Tibial nerve (tissue), 4 donors: ENCODE measurements at regions not wholly inside any gene's neighbourhood (a gene's known extent, or its start where the extent isn't known, plus 50 kb on each side); places are given as distances from the start of the nearest gene placed in this dataset.

Source experiments
- DNase-seq, 2 donors: peaks; one replicate each; pipeline ENCODE4 v3.0.0-alpha.2; 2019; ENCODE audit warnings: low spot score in 2 of 2
- H3K27ac ChIP-seq, 4 donors: fragments of 200-600 bp; sonication (generic) in 3 of 4; one replicate each; pipeline ENCODE4 v1.5.1; 2017 to 2019; ENCODE audit warnings: mild to moderate bottlenecking in 1 of 4
- H3K27me3 ChIP-seq, 2 donors: fragments of 200-600 bp; sonication (generic) in 1 of 2; one replicate each; pipeline versions ENCODE4 v1.5.1 to v1.6.0; 2017 to 2019
- H3K36me3 ChIP-seq, 3 donors: fragments of 200-600 bp; sonication (generic); one replicate each; pipeline ENCODE4 v1.5.1; 2018 to 2019
- H3K4me1 ChIP-seq, 4 donors: fragments of 200-600 bp; sonication (generic) in 3 of 4; one replicate each; pipeline ENCODE4 v1.5.1; 2017 to 2019
- H3K4me3 ChIP-seq, 4 donors: fragments of 200-600 bp; sonication (generic) in 3 of 4; one replicate each; pipeline ENCODE4 v1.5.1; 2017 to 2019; ENCODE audit warnings: mild to moderate bottlenecking in 1 of 4, moderate library complexity in 1 of 4
- H3K9me3 ChIP-seq, 4 donors: fragments of 200-600 bp; sonication (generic) in 3 of 4; one replicate each; pipeline ENCODE4 v1.5.1; 2017 to 2019
- CTCF ChIP-seq, 5 experiments: fragments of 200-600 bp in 3 of 5; fragments of 450-650 bp in 2 of 5; sonication (generic) in 3 of 5; IDR thresholded peaks; one replicate each; pipeline ENCODE4 v1.5.1; 2016 to 2019; ENCODE audit warnings: antibody characterized with exemption in 5 of 5, mild to moderate bottlenecking in 3 of 5, moderate library complexity in 2 of 5
- EP300 ChIP-seq, 2 donors: sonication (generic); formaldehyde crosslinking; IDR thresholded peaks; one replicate each; pipeline ENCODE4 v1.6.1; 2017; ENCODE audit warnings: antibody characterized with exemption in 2 of 2, mild to moderate bottlenecking in 1 of 2
- POLR2A ChIP-seq, 2 donors: fragments of 450-650 bp; IDR thresholded peaks; one replicate each; pipeline ENCODE4 v1.6.1; 2017; ENCODE audit warnings: antibody characterized with exemption in 2 of 2, mild to moderate bottlenecking in 2 of 2, moderate library complexity in 2 of 2
- WGBS, 2 donors: methylation state at CpG; one replicate each; pipeline ENCODE4 v1.1.5; 2018; 5-methylcytosine and 5-hydroxymethylcytosine counted together

- 62 to 69% methylated on average over 13 to 18 of the region's 18 CpGs for WGBS, 2 donors
- H3K36me3 ChIP-seq = no peaks in the 10 kb centered on the region
- H3K9me3 ChIP-seq = no peaks in the 10 kb centered on the region
- H3K27ac ChIP-seq = no peak overlapping the region
- H3K27me3 ChIP-seq = no peaks in the 10 kb centered on the region
- TF ChIP-seq CTCF (IDR thresholded peaks at IDR 0.05) (no peak), POLR2A (IDR thresholded peaks at IDR 0.05) (no peak)
- no peak overlapping the region for H3K4me3 ChIP-seq
- DNase-seq = no peak
- peaks cover 0 to 35% (median 2%) of the 10 kb centered on the region in 4 donors for H3K4me1 ChIP-seq
Measured at GRCh38 chr6:167736486-167737204, 90.1 kb upstream of the AFDN start.

DNA sequence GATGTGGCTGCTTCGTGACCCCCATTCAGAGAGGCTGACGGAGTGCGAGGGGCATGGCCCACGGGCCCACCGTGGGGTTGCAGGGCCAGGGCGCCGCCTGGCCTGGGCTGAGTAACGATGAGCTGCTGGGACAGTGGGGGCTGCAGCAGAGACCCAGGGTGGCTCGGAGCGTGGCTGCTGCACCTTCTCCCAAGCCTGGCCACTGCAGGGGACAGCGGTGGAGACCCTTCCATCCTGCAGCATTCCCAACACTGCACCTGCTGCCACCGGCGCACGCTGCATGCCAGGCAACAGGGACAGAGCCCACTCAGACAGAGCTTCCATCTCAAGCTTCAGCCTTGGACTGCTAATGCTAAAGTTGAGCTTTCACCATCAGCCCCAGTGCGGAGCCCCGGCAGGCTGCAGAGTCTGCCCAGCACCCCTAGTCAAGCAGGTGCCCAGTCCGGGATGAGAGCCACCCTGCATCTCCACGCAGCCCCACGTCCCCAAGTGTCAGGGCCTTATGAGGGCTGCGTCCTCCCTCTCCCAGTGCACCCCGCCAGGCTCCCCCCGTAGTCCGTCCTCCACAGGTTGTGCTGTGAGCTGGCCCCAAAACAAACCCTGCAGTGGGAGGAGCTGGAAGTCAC lies 89.4 kb upstream of the AFDN start:
- no peak for DNase-seq
- H3K27me3 ChIP-seq = no peaks in the 10 kb centered on the region
- 91 to 94% methylated on average over 7 to 13 of the region's 23 CpGs for WGBS, 2 donors
- H3K27ac ChIP-seq = no peak overlapping the region
- H3K4me1 ChIP-seq = peaks cover 0 to 35% (median 2%) of the 10 kb centered on the region in 4 donors
- H3K4me3 ChIP-seq = no peak overlapping the region
- H3K9me3 ChIP-seq = no peaks in the 10 kb centered on the region
- no peak for TF ChIP-seq EP300 (IDR thresholded peaks at IDR 0.05)
- TF ChIP-seq CTCF (IDR thresholded peaks at IDR 0.05) = no peak
- TF ChIP-seq POLR2A (IDR thresholded peaks at IDR 0.05) = no peak
- no peaks in the 10 kb centered on the region for H3K36me3 ChIP-seq

- H3K4me1 ChIP-seq = peaks cover 0 to 31% (median 2%) of the 10 kb centered on the region in 4 donors
- H3K27ac ChIP-seq = no peak overlapping the region
- no peak for DNase-seq
- no peak overlapping the region for H3K4me3 ChIP-seq
- no peaks in the 10 kb centered on the region for H3K27me3 ChIP-seq
- H3K9me3 ChIP-seq = peaks cover 0 to under 1% (median 0%) of the 10 kb centered on the region in 4 donors
- WGBS, 2 donors = 89 to 95% methylated on average over 10 to 13 of the region's 13 CpGs
- no peaks in the 10 kb centered on the region for H3K36me3 ChIP-seq
- TF ChIP-seq EP300 (IDR thresholded peaks at IDR 0.05) = no peak
- no peak for TF ChIP-seq CTCF (IDR thresholded peaks at IDR 0.05)
- TF ChIP-seq POLR2A (IDR thresholded peaks at IDR 0.05) = no peak
Measured at GRCh38 chr6:167738386-167738785, 88.3 kb upstream of the AFDN start.

GRCh38 chr6:167739721-167740475 lies 86.8 kb upstream of the AFDN start:
- H3K4me3 ChIP-seq = no peak overlapping the region
- H3K27ac ChIP-seq = no peak overlapping the region
- TF ChIP-seq POLR2A (IDR thresholded peaks at IDR 0.05) (no peak), CTCF (IDR thresholded peaks at IDR 0.05) (no peak), EP300 (IDR thresholded peaks at IDR 0.05) (no peak)
- H3K27me3 ChIP-seq = no peaks in the 10 kb centered on the region
- 95 to 96% methylated on average over 23 of the region's 23 CpGs for WGBS, 2 donors
- DNase-seq = no peak
- H3K36me3 ChIP-seq = no peaks in the 10 kb centered on the region
- H3K9me3 ChIP-seq = peaks cover 0 to 7% (median 0%) of the 10 kb centered on the region in 4 donors
- H3K4me1 ChIP-seq = peaks cover 0 to 16% (median 0%) of the 10 kb centered on the region in 4 donors
